OCI-LY3 (cell line): ENCODE measurements at regions not wholly inside any gene's neighbourhood (a gene's known extent, or its start where the extent isn't known, plus 50 kb on each side); places are given as distances from the start of the nearest gene placed in this dataset.

ENCODE experiments used
- H2AFZ ChIP-seq: fragments of 200-600, 300-600 bp; shearing (Covaris generic); 2 replicates; pipeline ENCODE4 v1.6.0; 2014; ENCODE audit warnings: antibody characterized with exemption, low read depth, low read length
- H3K27ac ChIP-seq: fragments of 200-600, 300-600 bp; sonication (generic); 2 replicates; pipeline ENCODE4 v1.5.1; 2014; ENCODE audit warnings: mild to moderate bottlenecking, low read length, moderate library complexity, mixed read lengths
- H3K27me3 ChIP-seq: fragments of 200-600, 300-600 bp; sonication (generic); 2 replicates; pipeline ENCODE4 v1.6.1; 2014; ENCODE audit warnings: low read depth, low read length, mixed read lengths
- H3K36me3 ChIP-seq: fragments of 200-600, 300-600 bp; sonication (generic); replicated peaks from 2 replicates; pipeline ENCODE3; 2014; ENCODE audit warnings: low read depth, low read length, mixed read lengths
- H3K4me1 ChIP-seq: fragments of 300-600, 200-600 bp; sonication (generic); 2 replicates; pipeline ENCODE4 v1.6.1; 2014; ENCODE audit warnings: low read length, mixed read lengths
- H3K4me2 ChIP-seq: fragments of 200-600, 300-600 bp; sonication (generic); 2 replicates; pipeline ENCODE4 v1.6.1; 2014; ENCODE audit warnings: low read length, mixed read lengths
- H3K4me3 ChIP-seq: fragments of 300-600, 200-600 bp; sonication (generic); 2 replicates; pipeline ENCODE4 v1.5.1; 2014; ENCODE audit warnings: antibody characterized with exemption, mild to moderate bottlenecking, low read length, moderate library complexity
- H3K79me2 ChIP-seq: fragments of 300-600, 200-600 bp; shearing (Covaris generic); 2 replicates; pipeline ENCODE4 v1.6.1; 2014; ENCODE audit warnings: mild to moderate bottlenecking, low read length, mixed read lengths
- H3K9ac ChIP-seq: fragments of 300-600, 200-600 bp; shearing (Covaris generic); 2 replicates; pipeline ENCODE4 v1.6.0; 2014; ENCODE audit warnings: mild to moderate bottlenecking, low read length, moderate library complexity
- H3K9me3 ChIP-seq: fragments of 200-600, 300-600 bp; shearing (Covaris generic); 2 replicates; pipeline ENCODE4 v1.6.1; 2014; ENCODE audit warnings: low read length, mixed read lengths; ENCODE audit not compliant: insufficient read depth
- H4K20me1 ChIP-seq: fragments of 200-600, 300-600 bp; sonication (generic); 2 replicates; pipeline ENCODE4 v1.6.1; 2016; ENCODE audit warnings: low read length, mixed read lengths; ENCODE audit not compliant: insufficient read depth
- EZH2phosphoT487 ChIP-seq: fragments of 200-600 bp; shearing (Covaris generic); IDR thresholded peaks from 2 replicates; pipeline ENCODE4 v1.6.1; 2018; ENCODE audit warnings: antibody characterized with exemption, mixed run types, low read depth
- TF ChIP-seq, protein P1 (sequence below): fragments of 200-600, 300-600 bp; sonication (generic); IDR thresholded peaks from 2 replicates; pipeline ENCODE4 v1.5.1; 2014; ENCODE audit warnings: antibody characterized with exemption, low read length, low read depth

DNA sequence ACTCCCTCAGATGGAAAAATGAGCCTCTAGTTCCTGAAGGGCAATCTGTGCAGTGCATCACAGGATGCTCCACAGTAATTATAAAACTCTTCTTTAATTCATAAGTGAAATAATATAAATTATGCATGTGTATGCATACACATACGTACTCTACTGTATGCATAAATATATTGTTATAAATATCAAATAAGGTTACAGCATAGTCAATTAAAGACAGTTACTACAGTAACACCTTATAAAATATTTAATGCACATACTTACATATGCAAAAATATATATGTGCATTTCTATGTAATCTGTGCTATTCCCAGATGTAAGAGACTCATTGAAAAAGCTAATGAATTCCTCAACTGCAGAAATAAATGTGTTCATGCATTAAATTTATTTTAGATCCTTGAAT is 1515.1 kb downstream of the CDH11 start:
- H3K4me2 ChIP-seq = no peak overlapping the region
- H3K9ac ChIP-seq = no peak overlapping the region
- H3K9me3 ChIP-seq = no peaks in the 10 kb centered on the region
- H3K27me3 ChIP-seq = no peaks in the 10 kb centered on the region
- no peaks in the 10 kb centered on the region for H3K79me2 ChIP-seq
- TF ChIP-seq EZH2phosphoT487 = no peak
- TF ChIP-seq, protein P1, sequence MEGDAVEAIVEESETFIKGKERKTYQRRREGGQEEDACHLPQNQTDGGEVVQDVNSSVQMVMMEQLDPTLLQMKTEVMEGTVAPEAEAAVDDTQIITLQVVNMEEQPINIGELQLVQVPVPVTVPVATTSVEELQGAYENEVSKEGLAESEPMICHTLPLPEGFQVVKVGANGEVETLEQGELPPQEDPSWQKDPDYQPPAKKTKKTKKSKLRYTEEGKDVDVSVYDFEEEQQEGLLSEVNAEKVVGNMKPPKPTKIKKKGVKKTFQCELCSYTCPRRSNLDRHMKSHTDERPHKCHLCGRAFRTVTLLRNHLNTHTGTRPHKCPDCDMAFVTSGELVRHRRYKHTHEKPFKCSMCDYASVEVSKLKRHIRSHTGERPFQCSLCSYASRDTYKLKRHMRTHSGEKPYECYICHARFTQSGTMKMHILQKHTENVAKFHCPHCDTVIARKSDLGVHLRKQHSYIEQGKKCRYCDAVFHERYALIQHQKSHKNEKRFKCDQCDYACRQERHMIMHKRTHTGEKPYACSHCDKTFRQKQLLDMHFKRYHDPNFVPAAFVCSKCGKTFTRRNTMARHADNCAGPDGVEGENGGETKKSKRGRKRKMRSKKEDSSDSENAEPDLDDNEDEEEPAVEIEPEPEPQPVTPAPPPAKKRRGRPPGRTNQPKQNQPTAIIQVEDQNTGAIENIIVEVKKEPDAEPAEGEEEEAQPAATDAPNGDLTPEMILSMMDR = no peak
- no peak overlapping the region for H2AFZ ChIP-seq
- H3K27ac ChIP-seq = no peak overlapping the region
- no peaks in the 10 kb centered on the region for H3K4me1 ChIP-seq
- no peaks in the 10 kb centered on the region for H4K20me1 ChIP-seq
- no peak overlapping the region for H3K4me3 ChIP-seq
- H3K36me3 ChIP-seq = no peaks in the 10 kb centered on the region

DNA sequence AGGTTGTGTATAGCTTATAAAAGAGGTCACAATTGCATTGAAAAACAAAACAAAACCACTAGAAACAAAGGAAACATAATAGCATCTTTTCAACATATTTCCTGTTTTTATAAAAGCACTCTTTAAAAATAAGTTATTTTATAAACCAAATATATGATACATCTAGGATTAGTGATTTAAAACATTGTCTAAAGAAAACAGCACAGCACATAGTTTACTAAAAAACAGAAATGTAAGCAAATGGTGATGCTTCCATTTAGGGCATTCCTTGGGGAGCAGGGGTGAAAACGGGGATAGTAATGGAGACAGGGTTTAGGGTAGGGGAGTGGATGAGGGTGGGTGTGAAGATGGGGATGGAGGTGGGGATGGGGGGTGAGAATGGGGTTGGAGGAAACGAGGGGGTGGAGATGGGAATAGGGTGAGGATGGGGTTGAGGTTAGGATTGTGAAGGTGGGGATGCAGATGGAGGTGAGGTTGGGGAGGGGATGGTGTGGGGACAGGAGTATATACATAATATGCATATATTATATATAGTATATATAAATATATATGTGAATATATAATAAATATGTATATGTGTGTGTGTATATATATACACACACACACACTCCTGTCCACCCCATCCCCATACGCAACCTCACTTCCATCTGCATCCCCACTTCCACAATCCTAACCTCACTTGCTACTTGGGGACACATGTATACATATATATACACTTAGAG is 1519.5 kb downstream of the CDH11 start:
- no peaks in the 10 kb centered on the region for H3K36me3 ChIP-seq
- no peak overlapping the region for H3K4me3 ChIP-seq
- no peak overlapping the region for H2AFZ ChIP-seq
- no peaks in the 10 kb centered on the region for H3K27me3 ChIP-seq
- H3K27ac ChIP-seq = no peak overlapping the region
- H3K4me1 ChIP-seq = no peaks in the 10 kb centered on the region
- no peaks in the 10 kb centered on the region for H3K9me3 ChIP-seq
- no peaks in the 10 kb centered on the region for H3K79me2 ChIP-seq
- H4K20me1 ChIP-seq = no peaks in the 10 kb centered on the region
- no peak overlapping the region for H3K4me2 ChIP-seq
- TF ChIP-seq EZH2phosphoT487 = no peak
- TF ChIP-seq, protein P1 = no peak
- no peak overlapping the region for H3K9ac ChIP-seq

DNA sequence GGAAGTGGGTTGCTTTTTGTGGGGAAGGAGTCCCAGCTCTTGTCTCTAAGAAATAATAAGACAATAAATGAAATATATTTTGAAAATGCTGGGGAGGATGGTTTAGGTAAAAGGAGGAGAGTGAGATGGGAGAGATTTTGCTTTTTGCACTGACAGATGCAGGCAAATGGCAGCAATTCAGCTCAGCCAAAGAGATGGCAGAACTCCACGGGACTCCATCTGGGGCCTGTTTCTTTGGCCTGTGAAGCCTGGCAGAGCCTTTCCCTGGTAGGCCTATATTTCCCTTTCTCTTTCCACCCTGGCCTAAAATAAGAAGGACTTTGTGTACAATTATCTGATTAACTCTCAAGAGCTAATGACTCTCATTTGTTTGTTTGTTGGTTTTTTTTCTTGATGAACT is 1525.1 kb downstream of the CDH11 start:
- H4K20me1 ChIP-seq = no peaks in the 10 kb centered on the region
- H3K79me2 ChIP-seq = no peaks in the 10 kb centered on the region
- H3K27me3 ChIP-seq = no peaks in the 10 kb centered on the region
- H3K4me2 ChIP-seq = no peak overlapping the region
- H2AFZ ChIP-seq = no peak overlapping the region
- no peaks in the 10 kb centered on the region for H3K4me1 ChIP-seq
- no peak overlapping the region for H3K9ac ChIP-seq
- H3K9me3 ChIP-seq = no peaks in the 10 kb centered on the region
- H3K36me3 ChIP-seq = no peaks in the 10 kb centered on the region
- H3K4me3 ChIP-seq = no peak overlapping the region
- no peak overlapping the region for H3K27ac ChIP-seq
- TF ChIP-seq EZH2phosphoT487 = no peak
- TF ChIP-seq, protein P1 = no peak

DNA sequence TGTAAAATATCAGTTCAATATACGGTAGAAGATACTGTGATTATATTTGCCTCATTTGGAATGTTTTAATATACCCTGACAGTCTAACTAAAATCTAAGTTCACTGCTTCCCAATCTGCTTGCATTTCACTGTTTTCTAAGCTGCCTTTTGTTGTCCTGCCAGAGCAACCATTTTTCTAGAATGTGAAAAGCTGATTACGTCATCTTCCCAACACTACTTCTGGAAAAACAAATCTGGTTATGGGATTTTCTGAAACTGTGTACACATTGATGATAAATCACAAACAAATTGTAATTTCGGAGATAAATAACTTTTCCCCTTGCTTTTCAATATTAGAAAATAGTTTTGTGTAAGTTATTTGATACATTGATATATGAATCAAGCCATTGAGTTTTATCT is 1529.0 kb downstream of the CDH11 start:
- Histone ChIP-seq H3K9me3 (no peaks in the 10 kb centered on the region), H3K9ac (no peak overlapping the region), H3K4me3 (no peak overlapping the region), H3K4me1 (no peaks in the 10 kb centered on the region), H3K79me2 (no peaks in the 10 kb centered on the region), H2AFZ (no peak overlapping the region), H3K27ac (no peak overlapping the region), H3K4me2 (no peak overlapping the region), H3K27me3 (no peaks in the 10 kb centered on the region), H3K36me3 (no peaks in the 10 kb centered on the region), H4K20me1 (no peaks in the 10 kb centered on the region)
- TF ChIP-seq EZH2phosphoT487 = no peak
- TF ChIP-seq, protein P1 = no peak
